ENCODE measurements at regions not wholly inside any gene's neighbourhood (a gene's known extent, or its start where the extent isn't known, plus 50 kb on each side); places are given as distances from the start of the nearest gene placed in this dataset.
"Not testable (repeated sequence)": the region's sequence is repeated elsewhere in the genome, so short reads cannot be mapped to it uniquely, and the experiment has no call there.

- no peak overlapping the region for H3K27ac ChIP-seq
- TF ChIP-seq CTCF (conservative IDR thresholded peaks at IDR 0.05) (no peak), ZFX (IDR thresholded peaks at IDR 0.05) (no peak)
These were observed 181.4 kb upstream of the GRM7 start for GRCh38 chr3:6679510-6679909.

DNA sequence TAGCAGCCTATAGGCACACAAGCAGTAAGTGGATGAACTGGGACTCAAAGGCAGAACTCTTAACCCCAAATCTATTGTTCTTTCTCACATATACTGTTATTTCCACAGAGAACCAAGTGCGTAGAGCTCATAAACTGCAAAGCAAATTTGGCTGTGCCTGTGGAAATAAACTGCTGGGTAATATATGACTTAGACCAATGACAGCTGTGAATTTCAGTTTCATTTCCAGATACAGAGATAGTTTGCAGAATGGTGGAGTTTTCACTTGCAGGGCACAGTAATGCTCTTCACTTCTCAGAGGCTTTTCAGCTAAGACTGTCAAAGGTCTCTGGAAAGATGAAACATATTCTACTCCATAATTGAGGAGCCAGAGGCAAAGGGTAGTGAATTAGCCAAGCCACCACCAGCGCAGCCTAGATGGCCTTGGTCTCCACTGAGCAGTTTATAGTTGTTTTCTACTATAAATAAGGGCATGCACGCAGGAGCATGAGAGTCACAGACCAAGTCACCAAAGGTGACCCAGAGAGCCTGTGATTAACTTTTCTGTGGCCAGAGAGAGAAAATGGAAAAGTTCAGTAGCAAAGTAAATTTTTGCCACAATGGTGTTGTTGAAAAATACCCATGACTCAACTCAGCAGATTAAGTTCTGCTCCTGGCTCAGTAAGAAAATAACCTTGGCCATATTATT, 180.7 kb upstream of the GRM7 start:
- no peak overlapping the region for H3K27ac ChIP-seq
- TF ChIP-seq ZFX (IDR thresholded peaks at IDR 0.05) (no peak), CTCF (conservative IDR thresholded peaks at IDR 0.05) (no peak)

DNA sequence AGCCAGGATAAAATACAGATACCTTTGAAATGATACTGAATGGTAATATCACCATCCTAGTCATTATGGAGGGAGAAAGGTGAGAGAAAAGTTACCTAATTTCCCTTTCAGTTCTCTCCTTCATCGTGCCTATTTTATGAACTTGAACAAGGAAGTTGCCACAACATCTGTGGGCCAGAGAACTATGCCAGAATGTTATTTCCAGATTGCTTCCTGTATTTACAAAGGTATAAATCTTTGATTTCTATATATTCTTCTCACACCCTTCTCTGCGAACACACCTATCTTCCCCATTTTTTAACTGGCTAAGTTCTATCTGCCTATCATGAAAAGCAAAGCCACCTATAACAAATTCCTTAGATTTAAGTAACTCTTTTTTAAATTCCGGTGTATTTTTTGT, 163.6 kb upstream of the GRM7 start:
- H3K27ac ChIP-seq = no peak overlapping the region
- TF ChIP-seq ZFX (IDR thresholded peaks at IDR 0.05) (no peak), CTCF (conservative IDR thresholded peaks at IDR 0.05) (no peak)

- no peak for TF ChIP-seq CTCF (conservative IDR thresholded peaks at IDR 0.05)
- no peak for TF ChIP-seq ZFX (IDR thresholded peaks at IDR 0.05)
- no peak overlapping the region for H3K27ac ChIP-seq
These were observed 163.2 kb upstream of the GRM7 start for GRCh38 chr3:6697722-6698121.

- not testable (repeated sequence) for H3K27ac ChIP-seq
These were observed 156.1 kb upstream of the GRM7 start for GRCh38 chr3:6704817-6705216.

DNA sequence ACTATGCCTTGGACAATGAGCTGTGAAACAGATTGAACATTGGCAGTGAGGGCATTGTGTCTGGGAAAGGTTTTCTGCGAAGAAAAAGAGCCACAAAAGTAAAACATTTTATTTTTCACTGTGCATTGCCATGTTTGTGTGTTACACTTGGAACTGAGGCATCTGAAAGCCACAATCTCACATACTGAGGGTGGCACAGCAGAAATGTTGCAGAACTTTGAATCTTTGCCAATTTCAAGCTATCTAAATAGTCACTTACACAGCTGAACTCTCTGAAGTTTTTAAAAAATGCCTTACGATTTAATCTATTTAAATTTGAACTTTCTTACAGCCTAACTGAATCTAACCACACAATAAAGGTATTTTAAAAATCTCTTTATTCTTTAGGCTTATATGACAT, 154.1 kb upstream of the GRM7 start:
- TF ChIP-seq CTCF (conservative IDR thresholded peaks at IDR 0.05) (no peak), ZFX (IDR thresholded peaks at IDR 0.05) (no peak)
- H3K27ac ChIP-seq = no peak overlapping the region

- no peak overlapping the region for H3K27ac ChIP-seq
- no peak for TF ChIP-seq ZFX (IDR thresholded peaks at IDR 0.05)
- TF ChIP-seq CTCF (conservative IDR thresholded peaks at IDR 0.05) = no peak
These were observed 151.7 kb upstream of the GRM7 start for GRCh38 chr3:6709178-6709577.

DNA sequence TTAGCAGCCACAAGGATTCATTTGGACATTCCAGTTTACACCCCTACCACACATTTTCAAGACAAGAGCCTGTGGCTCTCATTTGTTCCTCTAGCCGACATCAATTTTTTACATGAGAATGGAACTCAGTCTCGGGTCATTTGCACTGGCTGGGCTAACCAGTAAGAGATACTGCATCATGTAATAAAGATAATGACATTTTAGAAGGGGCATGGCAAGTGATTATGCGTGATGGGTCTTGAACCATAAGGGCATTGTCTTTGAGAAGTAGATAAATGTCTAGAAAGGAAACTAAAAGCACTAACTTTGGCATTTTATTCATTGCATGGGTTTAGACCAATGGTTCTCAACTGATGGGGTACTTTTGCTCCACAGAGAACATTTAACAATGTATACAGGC, 146.0 kb upstream of the GRM7 start:
- TF ChIP-seq ZFX (IDR thresholded peaks at IDR 0.05) (no peak), CTCF (conservative IDR thresholded peaks at IDR 0.05) (no peak)
- no peak overlapping the region for H3K27ac ChIP-seq
